ENCODE measurements at regions not wholly inside any gene's neighbourhood (a gene's known extent, or its start where the extent isn't known, plus 50 kb on each side); places are given as distances from the start of the nearest gene placed in this dataset.

DNA sequence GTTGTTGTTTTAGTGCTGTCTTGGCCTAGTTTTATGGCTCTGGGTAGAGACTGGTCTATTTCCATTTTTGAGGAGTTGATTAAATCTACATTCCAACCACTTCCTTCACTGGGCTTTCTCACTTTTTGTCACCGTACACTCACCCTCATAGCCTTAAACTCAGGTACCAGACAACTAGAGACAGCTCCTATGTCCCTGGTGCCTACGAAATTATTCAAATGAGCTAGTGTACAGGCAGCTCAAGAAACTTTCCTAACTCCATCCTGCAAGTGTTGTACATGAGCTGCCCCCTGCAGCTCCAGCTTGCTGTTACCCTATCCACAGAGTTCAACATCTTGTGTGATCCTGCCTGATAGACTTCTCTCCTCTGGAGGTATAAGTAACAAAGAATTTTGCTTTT is 704.8 kb upstream of the RGS18 start:
- TF ChIP-seq, protein P1, sequence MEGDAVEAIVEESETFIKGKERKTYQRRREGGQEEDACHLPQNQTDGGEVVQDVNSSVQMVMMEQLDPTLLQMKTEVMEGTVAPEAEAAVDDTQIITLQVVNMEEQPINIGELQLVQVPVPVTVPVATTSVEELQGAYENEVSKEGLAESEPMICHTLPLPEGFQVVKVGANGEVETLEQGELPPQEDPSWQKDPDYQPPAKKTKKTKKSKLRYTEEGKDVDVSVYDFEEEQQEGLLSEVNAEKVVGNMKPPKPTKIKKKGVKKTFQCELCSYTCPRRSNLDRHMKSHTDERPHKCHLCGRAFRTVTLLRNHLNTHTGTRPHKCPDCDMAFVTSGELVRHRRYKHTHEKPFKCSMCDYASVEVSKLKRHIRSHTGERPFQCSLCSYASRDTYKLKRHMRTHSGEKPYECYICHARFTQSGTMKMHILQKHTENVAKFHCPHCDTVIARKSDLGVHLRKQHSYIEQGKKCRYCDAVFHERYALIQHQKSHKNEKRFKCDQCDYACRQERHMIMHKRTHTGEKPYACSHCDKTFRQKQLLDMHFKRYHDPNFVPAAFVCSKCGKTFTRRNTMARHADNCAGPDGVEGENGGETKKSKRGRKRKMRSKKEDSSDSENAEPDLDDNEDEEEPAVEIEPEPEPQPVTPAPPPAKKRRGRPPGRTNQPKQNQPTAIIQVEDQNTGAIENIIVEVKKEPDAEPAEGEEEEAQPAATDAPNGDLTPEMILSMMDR (IDR thresholded peaks at IDR 0.05): no peak
- TF ChIP-seq POLR2AphosphoS5 (IDR thresholded peaks at IDR 0.05; ENCODE audit: low read depth, low read length) (no peak), REST (IDR thresholded peaks at IDR 0.05; ENCODE audit: insufficient read depth in 1 of 2, low read depth in 2 of 2, low read length in 1 of 2) (no peak), SIN3A (IDR thresholded peaks at IDR 0.05; ENCODE audit: borderline replicate concordance, insufficient read depth, low read depth, low read length) (no peak)
